ENCODE measurements at regions not wholly inside any gene's neighbourhood (a gene's known extent, or its start where the extent isn't known, plus 50 kb on each side); places are given as distances from the start of the nearest gene placed in this dataset.

GRCh38 chr7:119712886-119713462, 560.0 kb upstream of the KCND2 start:
- TF ChIP-seq CTCF (IDR thresholded peaks at IDR 0.05; ENCODE audit: low read depth, low read length, poor library complexity, severe bottlenecking) (no peak), EZH2phosphoT487 (IDR thresholded peaks at IDR 0.05; ENCODE audit: borderline replicate concordance, low read length) (no peak)
- Histone ChIP-seq H3K9me2 (replicated peaks; ENCODE audit: control insufficient read depth, low read length) (no peaks in the 10 kb centered on the region), H3K79me2 (ENCODE audit: control insufficient read depth, low read length) (no peaks in the 10 kb centered on the region), H3K9me3 (ENCODE audit: control insufficient read depth, insufficient read depth, low read length) (no peaks in the 10 kb centered on the region), H3K36me3 (ENCODE audit: control insufficient read depth, low read length) (no peaks in the 10 kb centered on the region), H3K27ac (ENCODE audit: low read depth, low read length) (no peak overlapping the region), H3K27me3 (ENCODE audit: control insufficient read depth, low read length) (no peaks in the 10 kb centered on the region), H3K4me3 (ENCODE audit: low read length) (no peak overlapping the region), H3F3A (ENCODE audit: control insufficient read depth, insufficient read depth) (no peaks in the 10 kb centered on the region), H4K20me1 (ENCODE audit: control insufficient read depth, insufficient read depth, low read depth, low read length) (no peaks in the 10 kb centered on the region), H3K4me2 (ENCODE audit: low read length) (no peak overlapping the region), H3K4me1 (ENCODE audit: control insufficient read depth, low read length) (no peaks in the 10 kb centered on the region)

DNA sequence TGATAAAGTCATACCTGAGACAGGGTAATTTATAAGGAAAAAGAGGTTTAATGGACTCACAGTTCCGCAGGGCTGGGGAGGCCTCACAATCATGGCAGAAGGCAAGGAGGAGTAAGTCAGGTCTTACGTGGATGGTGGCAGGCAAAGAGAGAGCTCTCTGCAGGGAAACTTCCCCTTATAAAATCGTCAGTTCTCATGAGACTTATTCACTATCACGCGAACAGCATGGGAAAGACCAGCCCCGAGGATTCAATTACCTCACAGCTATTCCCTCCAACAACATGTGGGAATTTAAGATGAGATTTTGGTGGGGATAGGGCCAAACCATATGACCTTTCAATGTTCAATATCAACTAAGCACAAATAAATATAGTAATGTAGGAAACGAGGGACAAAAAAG, 559.4 kb upstream of the KCND2 start:
- Histone ChIP-seq H3K4me3 (ENCODE audit: low read length) (no peak overlapping the region), H3K27me3 (ENCODE audit: control insufficient read depth, low read length) (no peaks in the 10 kb centered on the region), H3K4me2 (ENCODE audit: low read length) (no peak overlapping the region), H4K20me1 (ENCODE audit: control insufficient read depth, insufficient read depth, low read depth, low read length) (no peaks in the 10 kb centered on the region), H3F3A (ENCODE audit: control insufficient read depth, insufficient read depth) (no peaks in the 10 kb centered on the region), H3K27ac (ENCODE audit: low read depth, low read length) (no peak overlapping the region), H3K79me2 (ENCODE audit: control insufficient read depth, low read length) (no peaks in the 10 kb centered on the region), H3K9me3 (ENCODE audit: control insufficient read depth, insufficient read depth, low read length) (no peaks in the 10 kb centered on the region), H3K36me3 (ENCODE audit: control insufficient read depth, low read length) (no peaks in the 10 kb centered on the region), H3K4me1 (ENCODE audit: control insufficient read depth, low read length) (no peaks in the 10 kb centered on the region), H3K9me2 (replicated peaks; ENCODE audit: control insufficient read depth, low read length) (no peaks in the 10 kb centered on the region)
- TF ChIP-seq CTCF (IDR thresholded peaks at IDR 0.05; ENCODE audit: low read depth, low read length, poor library complexity, severe bottlenecking), result no peak
- TF ChIP-seq EZH2phosphoT487 (IDR thresholded peaks at IDR 0.05; ENCODE audit: borderline replicate concordance, low read length), result no peak

DNA sequence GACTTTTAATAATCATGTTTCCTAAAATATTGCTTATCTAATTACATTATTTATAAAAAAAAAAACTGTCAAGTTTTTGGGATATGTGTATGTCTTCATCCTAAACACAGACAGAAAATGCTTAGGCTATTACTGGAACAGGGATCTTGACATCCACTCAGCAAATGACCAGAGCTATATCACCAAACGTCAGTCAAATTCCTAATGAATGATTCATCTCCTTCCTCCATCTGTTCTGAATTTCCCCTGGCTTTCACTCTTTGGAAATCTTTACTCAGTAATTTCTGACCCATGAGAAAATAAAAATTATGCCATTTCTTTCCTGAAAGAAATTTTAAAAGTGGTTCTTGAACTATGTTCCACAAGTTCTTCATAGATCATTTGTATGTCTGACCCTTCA, 552.4 kb upstream of the KCND2 start:
- no peaks in the 10 kb centered on the region for H3K36me3 ChIP-seq (ENCODE audit: control insufficient read depth, low read length)
- no peaks in the 10 kb centered on the region for H3K79me2 ChIP-seq (ENCODE audit: control insufficient read depth, low read length)
- TF ChIP-seq CTCF (IDR thresholded peaks at IDR 0.05; ENCODE audit: low read depth, low read length, poor library complexity, severe bottlenecking) (no peak), EZH2phosphoT487 (IDR thresholded peaks at IDR 0.05; ENCODE audit: borderline replicate concordance, low read length) (no peak)
- no peak overlapping the region for H3K27ac ChIP-seq (ENCODE audit: low read depth, low read length)
- no peak overlapping the region for H3K4me2 ChIP-seq (ENCODE audit: low read length)
- no peaks in the 10 kb centered on the region for H4K20me1 ChIP-seq (ENCODE audit: control insufficient read depth, insufficient read depth, low read depth, low read length)
- H3K9me2 ChIP-seq (replicated peaks; ENCODE audit: control insufficient read depth, low read length), result no peaks in the 10 kb centered on the region
- H3K9me3 ChIP-seq (ENCODE audit: control insufficient read depth, insufficient read depth, low read length), result no peaks in the 10 kb centered on the region
- no peaks in the 10 kb centered on the region for H3K4me1 ChIP-seq (ENCODE audit: control insufficient read depth, low read length)
- no peaks in the 10 kb centered on the region for H3K27me3 ChIP-seq (ENCODE audit: control insufficient read depth, low read length)
- H3F3A ChIP-seq (ENCODE audit: control insufficient read depth, insufficient read depth), result no peaks in the 10 kb centered on the region
- no peak overlapping the region for H3K4me3 ChIP-seq (ENCODE audit: low read length)

Data from DOHH2 (cell line).